GM18520 (cell line): ENCODE measurements at regions not wholly inside any gene's neighbourhood (a gene's known extent, or its start where the extent isn't known, plus 50 kb on each side); places are given as distances from the start of the nearest gene placed in this dataset.
A peak's percentile ranks its signal among the peaks of the same experiment; 100 is the strongest.
"Not testable (repeated sequence)": the region's sequence is repeated elsewhere in the genome, so short reads cannot be mapped to it uniquely, and the experiment has no call there.

Experiments used
- ATAC-seq: cut with Tn5 transposase; IDR thresholded peaks from one replicate; pipeline ENCODE4 v1.9.1; 2021; ENCODE audit not compliant: unreplicated experiment

DNA sequence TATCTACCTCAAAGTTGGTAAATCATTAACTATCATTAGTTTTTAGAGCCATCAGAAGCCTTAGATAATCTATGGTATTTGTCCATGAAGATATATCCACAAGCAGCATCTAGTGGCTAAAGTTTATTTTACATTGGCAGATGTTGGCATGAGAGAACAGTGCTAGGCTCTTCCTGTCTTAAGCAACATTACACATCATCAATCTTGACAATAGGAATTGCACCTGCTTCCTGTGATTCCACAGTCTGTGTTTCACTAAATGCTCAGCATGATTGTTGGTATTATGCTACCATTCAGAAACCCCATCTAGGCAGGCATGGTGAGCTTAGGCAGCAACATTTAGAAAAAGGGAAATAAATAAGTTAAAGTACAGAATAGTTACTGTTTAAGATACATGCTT lies 246.6 kb downstream of the SLCO4C1 start:
- ATAC-seq: no peak

DNA sequence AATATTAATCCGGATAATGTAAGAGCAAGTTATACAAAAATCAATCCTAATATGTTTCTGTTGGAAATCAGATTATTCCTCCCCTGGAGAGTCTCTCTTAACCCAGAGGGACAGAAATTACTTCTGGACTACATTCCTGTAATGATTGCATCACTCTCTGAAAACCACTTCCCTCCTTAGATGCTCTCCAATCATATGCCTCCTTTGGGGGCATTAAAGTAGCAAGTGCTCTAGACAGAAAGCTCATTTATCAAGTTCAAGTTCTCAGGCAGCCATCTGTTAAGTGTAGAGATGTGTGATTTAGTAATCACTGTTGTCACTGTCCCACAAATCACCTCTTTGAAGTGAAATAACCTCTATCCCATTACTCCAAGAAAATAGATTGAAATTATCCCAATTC lies 247.1 kb downstream of the SLCO4C1 start:
- no peak for ATAC-seq

DNA sequence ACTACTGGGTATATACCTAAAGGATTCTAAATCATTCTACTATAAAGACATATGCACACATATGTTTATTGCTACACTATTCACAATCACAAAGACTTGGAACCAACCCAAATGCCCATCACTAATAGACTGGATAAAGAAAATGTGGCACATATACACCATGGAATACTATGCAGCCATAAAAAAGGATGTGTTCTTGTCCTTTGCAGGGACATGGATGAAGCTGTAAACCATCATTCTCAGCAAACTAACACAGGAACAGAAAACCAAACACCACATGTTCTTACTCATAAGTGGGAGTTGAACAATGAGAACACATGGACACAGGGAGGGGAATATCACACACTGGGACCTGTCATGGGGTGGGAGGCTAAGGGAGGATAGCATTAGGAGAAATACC lies 249.0 kb downstream of the SLCO4C1 start:
- not testable (repeated sequence) for ATAC-seq

DNA sequence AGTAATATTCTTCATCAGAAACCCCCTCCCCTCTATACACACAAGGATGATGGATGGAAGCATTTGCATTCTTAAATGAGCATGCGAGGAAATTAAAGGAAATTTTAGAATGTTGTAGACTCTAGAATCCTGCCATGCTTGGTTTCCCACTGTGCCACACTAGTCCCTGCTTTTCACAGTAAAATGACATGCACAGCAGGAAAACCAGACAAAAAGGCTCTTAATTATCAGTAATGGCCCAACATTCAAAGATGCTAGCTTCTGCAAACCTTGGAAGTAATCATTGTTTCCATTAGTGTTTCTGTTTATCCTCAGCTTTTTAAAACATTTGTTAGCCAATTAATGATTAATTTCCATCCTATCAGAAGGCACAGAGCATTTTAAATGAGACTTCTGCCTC lies 255.8 kb downstream of the SLCO4C1 start:
- no peak for ATAC-seq

DNA sequence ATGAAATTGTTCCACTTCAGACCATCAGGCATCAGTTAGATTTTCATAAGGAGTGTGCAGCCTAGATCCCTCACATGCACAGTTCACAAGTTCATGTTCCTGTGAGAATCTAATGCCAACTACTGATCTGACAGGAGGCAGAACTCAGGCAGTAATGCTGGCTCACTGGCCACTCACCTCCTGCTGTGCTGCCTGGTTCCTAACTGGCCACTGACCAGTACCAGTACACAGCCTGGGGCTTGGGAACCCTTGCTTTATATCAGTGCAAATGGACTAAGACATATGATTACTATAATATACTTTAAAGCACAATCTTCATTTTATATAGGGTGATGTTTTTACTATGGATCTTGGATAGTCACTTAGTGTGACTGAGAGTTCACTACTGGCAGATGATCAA lies 259.2 kb downstream of the SLCO4C1 start:
- no peak for ATAC-seq

DNA sequence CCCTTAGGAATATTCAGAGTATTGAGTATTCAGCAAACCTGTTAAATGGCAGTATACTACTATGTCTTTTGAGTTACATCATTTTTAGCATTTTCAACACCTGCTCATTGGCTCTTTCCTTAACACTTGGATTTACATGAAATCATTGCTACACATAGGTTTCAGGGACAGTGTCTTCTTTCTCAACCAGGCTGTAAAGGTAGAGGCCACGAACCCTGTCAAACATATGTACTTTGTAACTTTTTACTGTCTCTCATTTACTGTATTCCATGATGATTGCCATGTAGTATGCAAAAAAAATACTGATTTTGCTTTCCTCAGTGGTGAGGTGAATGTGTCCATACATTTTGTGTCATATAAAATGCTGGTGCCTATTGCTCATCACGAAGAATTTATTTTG lies 264.4 kb downstream of the SLCO4C1 start:
- ATAC-seq: no peak

DNA sequence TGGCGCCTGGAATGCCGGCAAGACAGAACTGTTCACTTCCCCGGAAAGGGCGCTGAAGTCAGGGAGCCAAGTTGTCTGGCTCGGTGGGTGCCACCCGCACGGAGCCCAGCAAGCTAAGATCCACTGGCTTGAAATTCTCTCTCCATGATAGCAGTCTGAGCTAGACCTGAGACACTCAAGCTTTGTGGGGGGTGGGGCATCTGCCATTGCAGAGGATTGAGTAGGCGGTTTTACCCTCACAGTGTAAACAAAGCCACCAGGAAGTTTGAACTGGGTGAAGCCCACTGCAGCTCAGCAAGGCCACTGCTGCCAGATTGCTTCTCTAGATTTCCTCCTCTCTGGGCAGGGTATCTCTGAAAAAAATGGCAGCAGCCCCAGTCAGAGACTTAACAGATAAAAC lies 277.4 kb downstream of the SLCO4C1 start:
- ATAC-seq: no peak

DNA sequence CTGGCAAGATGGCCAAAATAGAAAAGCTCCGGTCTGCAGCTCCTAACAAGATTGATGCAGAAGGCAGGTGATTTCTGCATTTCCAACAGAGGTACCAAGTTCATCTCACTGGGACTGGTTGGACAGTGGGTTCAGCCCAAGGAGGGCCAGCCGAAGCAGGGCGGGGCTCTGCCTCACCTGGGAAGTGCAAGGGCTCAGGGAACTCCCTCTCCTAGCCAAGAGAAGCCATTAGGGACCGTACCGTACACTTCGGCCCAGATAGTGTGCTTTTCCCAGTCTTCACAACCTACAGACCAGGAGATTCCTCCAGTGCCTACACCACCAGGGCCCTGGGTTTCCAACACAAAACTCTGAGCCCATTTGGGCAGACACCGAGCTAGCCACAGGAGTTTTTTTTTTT lies 277.8 kb downstream of the SLCO4C1 start:
- no peak for ATAC-seq

DNA sequence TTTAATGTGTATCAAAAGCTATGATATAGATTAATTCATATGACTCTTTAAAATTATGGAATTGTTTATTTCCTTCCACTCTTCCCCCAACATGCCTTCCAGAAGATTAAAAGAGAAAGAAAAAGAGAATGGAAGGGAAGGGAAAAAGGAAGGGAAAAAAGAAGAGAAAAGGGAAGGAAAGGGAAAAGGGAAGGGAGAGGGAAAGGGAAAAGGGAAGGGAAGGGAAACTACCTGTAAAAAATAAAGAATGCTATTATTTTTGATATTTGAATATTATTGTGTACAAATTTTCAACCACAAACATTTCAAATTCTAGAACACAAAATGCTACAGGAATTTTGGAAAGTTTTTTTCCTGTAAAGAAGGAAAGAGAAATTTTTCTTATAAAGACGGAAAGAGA lies 281.7 kb downstream of the SLCO4C1 start:
- ATAC-seq: no peak

DNA sequence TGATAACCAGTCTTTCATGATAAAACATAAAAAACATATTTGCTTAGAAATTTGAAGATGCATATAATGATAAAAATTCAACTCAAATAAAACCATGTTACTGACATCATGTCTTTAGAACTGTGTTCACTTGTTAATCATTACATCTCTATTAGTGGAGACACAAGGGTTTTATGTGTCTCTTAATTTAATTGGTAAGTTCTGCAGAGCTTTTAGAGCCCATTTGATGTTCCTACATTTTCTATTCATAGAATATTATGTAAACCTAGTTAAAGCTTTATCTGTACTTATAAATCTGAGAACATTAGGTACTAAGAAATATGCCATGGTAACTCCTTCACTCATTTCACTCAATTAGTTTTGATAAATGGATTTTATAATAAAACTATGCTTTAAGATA lies 285.4 kb downstream of the SLCO4C1 start:
- ATAC-seq: no peak

DNA sequence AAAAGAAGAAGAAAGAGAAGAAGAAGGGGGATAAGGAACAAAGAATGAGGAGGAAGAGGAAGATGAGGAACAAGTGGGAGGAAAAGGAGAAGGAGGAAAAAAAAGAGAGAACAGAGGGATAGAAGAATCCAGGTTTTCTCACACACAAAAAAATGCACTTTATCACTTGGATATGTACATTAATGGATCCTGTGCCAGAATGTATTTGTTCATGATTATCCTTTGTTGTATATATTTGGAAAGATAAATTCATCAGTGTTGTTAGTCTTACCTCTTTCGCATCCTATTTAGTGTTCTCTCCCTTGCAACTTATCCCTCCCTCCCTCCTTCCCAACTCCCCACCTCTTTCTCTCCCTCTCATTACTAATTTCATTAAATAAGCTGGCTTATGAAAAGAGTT lies 298.8 kb downstream of the SLCO4C1 start:
- no peak for ATAC-seq

DNA sequence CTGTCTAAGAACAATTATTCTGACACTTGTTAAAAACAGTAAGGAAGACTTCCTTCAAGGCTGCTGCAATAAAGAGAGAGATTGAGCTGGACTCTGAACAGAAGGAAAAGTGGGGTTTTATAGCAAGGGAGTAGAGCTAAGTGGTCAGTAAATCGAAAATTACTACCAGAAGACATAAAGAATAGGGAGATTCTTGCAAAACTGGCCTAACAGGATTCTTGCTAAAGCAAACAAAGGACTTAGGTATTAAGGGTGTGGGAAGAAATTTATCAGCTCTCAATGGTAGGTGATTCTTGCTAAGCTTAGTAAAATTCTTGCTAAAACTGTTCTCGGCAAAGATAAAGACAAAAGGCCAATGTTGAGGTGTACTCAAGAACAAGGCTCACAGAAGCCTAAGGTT lies 300.5 kb downstream of the SLCO4C1 start:
- ATAC-seq: no peak

DNA sequence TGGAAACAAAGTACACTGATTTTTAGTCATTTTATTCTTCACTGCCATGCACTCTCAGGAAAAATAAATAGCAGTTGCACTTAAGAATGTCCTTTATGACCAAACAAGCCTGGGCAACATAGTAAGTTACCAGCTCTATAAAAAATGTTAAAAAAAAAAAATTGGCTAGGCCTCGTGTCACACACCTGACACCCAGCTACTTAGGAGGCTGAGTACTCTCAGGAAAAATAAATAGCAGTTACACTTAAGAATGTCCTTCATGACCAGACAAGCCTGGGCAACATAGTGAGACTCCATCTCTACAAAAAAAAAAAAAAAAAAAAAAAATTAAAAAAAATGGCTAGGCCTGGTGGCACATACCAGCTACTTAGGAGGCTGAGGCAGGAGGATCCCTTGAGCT lies 304.6 kb downstream of the SLCO4C1 start:
- no peak for ATAC-seq

DNA sequence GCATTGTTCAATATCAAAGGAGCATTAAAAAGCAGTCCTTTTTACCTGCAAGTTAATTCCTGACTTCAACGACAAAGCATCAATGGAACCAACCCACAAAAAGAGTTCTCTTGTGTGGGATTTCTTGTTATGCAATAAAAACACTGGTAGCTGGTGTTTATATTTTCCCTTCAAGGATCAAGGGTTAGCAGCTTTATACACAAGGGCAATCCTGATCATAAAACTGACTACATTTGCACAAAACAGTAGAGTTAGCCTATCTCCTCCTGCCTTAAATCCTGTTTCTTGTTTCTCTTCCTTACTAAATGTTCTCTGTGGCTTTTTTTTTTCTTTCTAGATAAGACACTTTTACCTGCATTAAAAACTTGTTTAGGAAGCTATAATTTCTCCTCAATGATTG lies 306.4 kb downstream of the SLCO4C1 start:
- no peak for ATAC-seq

DNA sequence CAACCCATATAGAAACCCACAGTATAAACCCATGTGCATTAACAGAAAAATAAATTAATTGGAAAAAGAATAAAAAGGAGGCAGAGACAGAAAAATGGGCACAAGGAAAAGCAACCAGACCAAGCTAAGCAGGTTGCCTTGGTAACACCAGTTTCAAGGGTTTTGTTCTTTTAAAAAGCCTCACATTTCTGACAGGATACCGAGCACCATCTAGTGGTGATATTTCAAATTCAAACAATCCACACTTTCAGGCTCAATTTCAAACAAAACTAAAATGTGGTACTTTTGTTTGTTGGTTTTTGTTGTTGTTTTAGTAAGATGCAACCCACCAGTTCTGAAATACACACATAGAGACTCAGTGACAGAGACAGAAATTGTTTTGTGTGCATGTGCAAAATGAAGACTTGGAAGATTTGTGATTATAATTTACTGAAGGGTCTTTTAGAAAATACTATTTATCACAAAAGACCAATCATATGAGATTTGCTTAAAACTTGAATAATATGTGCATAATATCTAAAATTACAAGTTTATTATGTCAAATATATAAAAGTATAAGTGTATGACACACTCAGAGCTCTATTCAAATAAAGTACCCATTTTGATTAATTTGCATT lies 318.2 kb downstream of the SLCO4C1 start:
- peak; percentile 73 for ATAC-seq

DNA sequence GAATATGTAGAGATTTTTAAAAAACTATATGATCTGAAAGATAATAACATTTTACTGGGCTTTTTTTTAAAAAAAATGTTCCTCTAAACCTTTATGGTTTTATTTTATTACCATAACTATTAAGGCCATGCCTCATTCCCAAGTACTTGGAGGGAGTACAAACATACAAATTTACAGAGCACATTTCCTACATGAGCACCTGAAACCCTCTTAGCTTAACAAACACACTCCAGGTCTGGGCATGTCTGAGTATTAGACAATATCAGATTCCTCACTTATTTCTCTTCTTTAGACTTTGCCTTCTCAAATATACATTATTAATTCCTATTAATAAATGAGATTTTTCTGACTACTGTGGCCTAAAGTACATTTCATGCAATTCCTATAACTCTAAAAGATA lies 319.2 kb downstream of the SLCO4C1 start:
- ATAC-seq: no peak

DNA sequence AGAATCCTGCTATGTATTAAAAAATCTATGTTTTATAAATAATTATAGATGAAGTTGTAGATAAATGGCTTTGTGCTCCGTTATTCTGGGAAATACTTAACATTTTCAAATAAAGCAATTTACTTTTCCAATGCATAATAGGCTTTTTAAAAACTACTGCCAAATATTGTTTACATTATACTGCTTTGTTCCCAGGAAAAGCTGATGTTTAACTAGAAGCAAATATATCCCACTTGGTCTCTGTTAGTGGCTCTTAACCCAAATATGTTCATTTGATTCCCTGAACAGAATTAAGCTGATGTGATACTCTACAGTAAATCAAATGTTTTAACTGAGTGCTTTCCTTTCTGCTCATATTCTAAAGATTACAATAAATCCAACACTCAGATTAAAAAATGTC lies 326.3 kb downstream of the SLCO4C1 start:
- no peak for ATAC-seq

DNA sequence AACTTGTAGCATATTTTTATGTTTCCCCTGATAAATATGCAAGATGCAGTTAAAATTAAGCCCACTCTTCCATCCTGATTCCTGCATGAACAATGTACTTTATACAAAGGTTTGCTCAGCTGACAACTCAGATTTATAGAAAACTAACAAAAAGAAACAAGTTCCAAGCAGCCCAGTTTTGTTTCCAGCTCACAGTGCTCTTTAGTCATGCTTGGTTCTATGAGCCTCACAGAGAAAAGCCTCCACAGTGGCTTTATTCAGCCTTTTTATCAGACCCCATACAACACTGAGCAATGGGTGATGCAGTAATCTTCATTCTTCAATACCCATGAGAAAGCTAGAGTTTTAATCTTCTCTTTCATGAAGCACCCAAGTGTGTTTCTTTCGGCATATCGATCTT lies 329.6 kb downstream of the SLCO4C1 start:
- no peak for ATAC-seq

DNA sequence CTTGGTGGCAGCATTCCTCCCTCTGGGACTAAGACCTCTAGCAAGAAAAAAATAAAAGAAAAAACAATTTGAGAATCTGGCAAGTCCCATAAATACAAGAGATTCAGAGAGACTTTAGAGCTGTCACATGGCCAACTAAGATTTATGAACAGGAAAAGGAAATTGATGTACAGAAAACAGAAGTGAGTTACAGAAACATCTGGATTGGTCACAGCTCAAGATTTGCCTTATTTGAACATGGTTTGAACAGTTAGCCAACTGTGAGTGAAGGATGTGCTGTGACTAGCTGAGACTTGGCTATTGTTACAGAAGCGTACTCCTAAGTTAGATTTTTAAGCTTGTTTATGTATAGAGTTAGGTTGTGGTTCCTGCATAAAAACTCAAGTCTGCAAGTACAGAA lies 340.2 kb downstream of the SLCO4C1 start:
- no peak for ATAC-seq

DNA sequence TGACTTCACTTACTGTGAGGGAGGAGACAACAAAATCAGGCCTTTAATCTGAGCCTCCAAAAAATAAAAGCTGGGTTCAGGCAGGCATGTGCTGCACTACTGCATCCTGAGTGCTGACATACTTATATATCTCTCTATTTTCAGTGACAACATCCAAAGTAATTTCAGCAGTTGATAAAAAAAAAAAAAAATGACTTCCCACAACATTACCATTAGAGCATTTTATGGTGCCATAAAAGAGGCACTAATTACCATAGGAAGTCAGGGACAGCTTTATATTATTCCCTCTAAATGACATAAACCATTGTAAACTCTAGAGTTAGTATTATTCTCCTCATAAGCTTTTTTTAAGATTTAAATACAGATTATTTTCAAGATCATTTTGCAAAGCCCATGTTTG lies 346.1 kb downstream of the SLCO4C1 start:
- ATAC-seq: no peak

DNA sequence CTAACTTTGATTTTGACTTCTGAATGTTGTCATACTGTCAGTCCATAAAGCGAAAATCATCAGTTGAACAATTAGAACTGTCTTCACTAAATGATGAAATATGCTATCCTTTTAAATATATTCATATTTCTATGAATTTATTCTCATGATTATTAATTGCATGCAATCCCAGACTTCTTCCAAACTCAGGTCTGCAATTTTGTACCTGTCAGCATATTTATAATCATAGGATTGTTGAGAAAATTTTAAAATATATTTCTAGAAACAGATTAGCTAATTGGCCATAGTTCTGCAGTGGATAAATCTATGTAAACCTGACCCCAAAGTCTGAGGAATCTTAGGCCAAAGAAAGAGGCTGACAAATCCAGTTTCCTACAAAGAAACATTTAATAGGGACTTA lies 347.5 kb downstream of the SLCO4C1 start:
- ATAC-seq: no peak

DNA sequence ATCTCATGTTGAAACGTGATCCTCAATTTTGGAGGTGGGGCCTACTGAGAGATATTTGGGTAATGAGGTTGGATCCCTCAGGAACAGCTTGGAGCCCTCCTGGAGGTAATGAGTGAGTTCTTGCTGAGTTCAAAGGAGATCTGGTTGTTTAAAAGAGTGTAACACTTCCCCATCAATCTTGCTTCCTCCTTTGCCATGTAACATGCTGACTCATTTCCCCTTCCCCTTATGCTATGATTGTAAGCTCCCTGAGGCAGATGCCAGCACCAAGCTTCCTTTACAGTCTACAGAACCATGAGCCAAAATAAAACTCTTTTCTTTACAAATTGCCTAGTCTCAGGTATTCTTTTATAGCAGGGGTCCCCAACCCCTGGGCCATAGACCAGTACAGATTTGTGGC lies 352.3 kb downstream of the SLCO4C1 start:
- ATAC-seq: no peak

DNA sequence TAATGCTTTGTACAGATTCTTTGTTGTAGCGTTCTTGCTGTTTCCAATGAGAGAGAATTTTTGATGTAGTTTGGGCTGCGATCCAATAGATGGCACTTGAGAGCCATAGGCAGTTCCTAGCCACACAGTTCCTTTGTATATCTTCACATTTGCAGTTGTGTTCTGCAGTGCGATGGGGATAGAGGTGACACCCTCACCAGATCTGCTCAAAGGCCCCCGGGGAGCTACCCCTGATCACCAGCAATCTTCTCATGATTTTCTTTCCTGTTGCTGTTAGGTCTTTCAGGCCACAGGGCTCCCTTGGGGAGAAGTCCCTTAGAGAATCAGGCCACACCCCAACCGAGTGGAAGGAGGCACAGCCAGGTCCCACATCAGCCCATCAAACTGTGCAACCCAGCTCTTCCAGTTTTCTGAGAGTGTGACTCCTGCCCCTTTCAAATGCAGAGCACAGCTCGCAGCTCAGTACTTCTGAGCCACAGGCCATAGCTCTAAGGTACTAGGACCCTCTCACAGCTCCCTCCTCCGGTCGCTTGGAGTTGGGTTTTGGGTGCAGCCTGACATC lies 353.7 kb downstream of the SLCO4C1 start:
- ATAC-seq: peak; percentile 73
